WTC11 (cell line): ENCODE measurements at regions not wholly inside any gene's neighbourhood (a gene's known extent, or its start where the extent isn't known, plus 50 kb on each side); places are given as distances from the start of the nearest gene placed in this dataset.

Experiments
- ATAC-seq: fragments of 200-7000 bp; cut with Tn5 transposase; 2 replicates; pipeline ENCODE4 v1.10.0; 2021; ENCODE audit warnings: mild to moderate bottlenecking, moderate library complexity
- CTCF ChIA-PET: fragments of 300-600 bp; sonication (Branson Sonifier 250); formaldehyde crosslinking; loops from one replicate; lab custom pipeline; 2021; ENCODE audit warnings: antibody characterized with exemption; lab: Charles Lee
- POLR2A ChIA-PET: fragments of 350-600 bp; sonication (Branson Sonifier 250); formaldehyde crosslinking; loops from one replicate; lab custom pipeline; 2021; ENCODE audit warnings: antibody characterized with exemption; lab: Charles Lee
- DNase-seq: peaks from one replicate; pipeline ENCODE4 v3.0.0; 2021; ENCODE audit warnings: low spot score
- H3K27ac Mint-ChIP-seq: 2 replicates; pipeline ENCODE4 v1.8.0; 2021; ENCODE audit warnings: mixed read lengths
- H3K27me3 Mint-ChIP-seq: 2 replicates; pipeline ENCODE4 v1.8.0; 2021; ENCODE audit warnings: low read depth, mild to moderate bottlenecking, moderate library complexity, mixed read lengths
- H3K36me3 Mint-ChIP-seq: 2 replicates; pipeline ENCODE4 v1.8.0; 2021; ENCODE audit warnings: mixed read lengths
- H3K4me1 Mint-ChIP-seq: 2 replicates; pipeline ENCODE4 v1.8.0; 2022; ENCODE audit warnings: mixed read lengths
- H3K4me3 Mint-ChIP-seq: 2 replicates; pipeline ENCODE4 v1.8.0; 2021; ENCODE audit warnings: mild to moderate bottlenecking, moderate library complexity, mixed read lengths
- H3K9me3 Mint-ChIP-seq: 2 replicates; pipeline ENCODE4 v1.8.0; 2021; ENCODE audit warnings: mixed read lengths
- CREB1 ChIP-seq: sonication (generic); formaldehyde crosslinking; IDR thresholded peaks from 2 replicates; pipeline ENCODE4 v1.8.0; 2023; ENCODE audit warnings: mild to moderate bottlenecking, missing genetic modification reagents
- EMX1 ChIP-seq: fragments of 250-450 bp; sonication (Bioruptor Pico); IDR thresholded peaks from 2 replicates; pipeline ENCODE4 v1.8.0; 2021; ENCODE audit warnings: mild to moderate bottlenecking
- FOXJ3 ChIP-seq: sonication (generic); formaldehyde crosslinking; IDR thresholded peaks from 2 replicates; pipeline ENCODE4 v1.9.0; 2021; ENCODE audit warnings: missing genetic modification reagents, mild to moderate bottlenecking, borderline replicate concordance
- FOXK1 ChIP-seq: sonication (generic); formaldehyde crosslinking; IDR thresholded peaks from 2 replicates; pipeline ENCODE4 v1.8.0; 2022; ENCODE audit warnings: mild to moderate bottlenecking, moderate library complexity, missing genetic modification reagents
- GABPB1 ChIP-seq: sonication (generic); formaldehyde crosslinking; IDR thresholded peaks from 2 replicates; pipeline ENCODE4 v1.8.1; 2023; ENCODE audit warnings: mild to moderate bottlenecking, missing genetic modification reagents
- JUN ChIP-seq: sonication (generic); formaldehyde crosslinking; IDR thresholded peaks from 2 replicates; pipeline ENCODE4 v1.8.0; 2023; ENCODE audit warnings: mild to moderate bottlenecking, missing genetic modification reagents
- MYBL2 ChIP-seq: sonication (generic); formaldehyde crosslinking; IDR thresholded peaks from 2 replicates; pipeline ENCODE4 v1.8.1; 2023; ENCODE audit warnings: mild to moderate bottlenecking, moderate library complexity, missing genetic modification reagents
- NFATC4 ChIP-seq: fragments of 250-450 bp; sonication (Bioruptor Pico); IDR thresholded peaks from 2 replicates; pipeline ENCODE4 v1.9.0; 2021; ENCODE audit warnings: mild to moderate bottlenecking
- NFE2L1 ChIP-seq: sonication (generic); formaldehyde crosslinking; IDR thresholded peaks from 2 replicates; pipeline ENCODE4 v1.8.1; 2023; ENCODE audit warnings: missing genetic modification reagents
- OVOL2 ChIP-seq: fragments of 250-450 bp; sonication (Bioruptor Pico); IDR thresholded peaks from 2 replicates; pipeline ENCODE4 v1.9.0; 2021; ENCODE audit warnings: mild to moderate bottlenecking, borderline replicate concordance
- RELA ChIP-seq: sonication (generic); formaldehyde crosslinking; IDR thresholded peaks from 2 replicates; pipeline ENCODE4 v1.8.1; 2022; ENCODE audit warnings: missing genetic modification reagents, mild to moderate bottlenecking, borderline replicate concordance
- SMAD4 ChIP-seq: sonication (generic); formaldehyde crosslinking; IDR thresholded peaks from 2 replicates; pipeline ENCODE4 v1.8.0; 2022; ENCODE audit warnings: mild to moderate bottlenecking, missing genetic modification reagents
- TF ChIP-seq, protein P1 (sequence below): fragments of 250-450 bp; sonication (Bioruptor Pico); IDR thresholded peaks from 2 replicates; pipeline ENCODE4 v1.9.0; 2021; ENCODE audit warnings: mild to moderate bottlenecking, borderline replicate concordance
- TF ChIP-seq, protein P2 (sequence below): sonication (generic); formaldehyde crosslinking; conservative IDR thresholded peaks from 2 replicates; pipeline ENCODE4 v1.8.1; 2022; ENCODE audit warnings: mild to moderate bottlenecking, missing genetic modification reagents
- TF ChIP-seq, protein P3 (sequence below): sonication (generic); formaldehyde crosslinking; IDR thresholded peaks from 2 replicates; pipeline ENCODE4 v1.8.1; 2023; ENCODE audit warnings: mild to moderate bottlenecking, missing genetic modification reagents, moderate library complexity
- TF ChIP-seq, protein P4 (sequence below): fragments of 250-450 bp; sonication (Bioruptor Pico); conservative IDR thresholded peaks from 2 replicates; pipeline ENCODE4 v1.9.0; 2021; ENCODE audit warnings: mild to moderate bottlenecking
- TF ChIP-seq, protein P5 (sequence below): sonication (generic); formaldehyde crosslinking; IDR thresholded peaks from 2 replicates; pipeline ENCODE4 v1.8.1; 2023; ENCODE audit warnings: mild to moderate bottlenecking, missing genetic modification reagents

DNA sequence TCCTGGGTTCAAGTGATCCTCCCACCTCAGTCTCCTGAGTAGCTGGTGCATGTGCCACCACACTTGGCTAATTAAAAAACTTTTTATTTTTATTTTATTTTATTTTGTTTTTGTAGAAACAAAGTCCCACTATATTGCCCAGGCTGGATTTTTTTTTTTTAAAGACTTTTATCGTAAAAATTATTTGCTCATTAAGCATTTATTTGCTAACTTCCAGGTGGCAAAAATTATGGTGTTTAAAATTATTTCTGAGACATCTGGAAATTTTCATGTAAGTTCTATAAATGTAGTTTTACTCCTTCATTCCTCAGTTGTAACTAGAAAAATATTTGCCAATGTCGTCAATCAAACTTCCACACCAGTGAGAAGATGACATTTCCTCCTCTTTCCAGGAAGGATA is 233.3 kb upstream of the DACH1 start (continued):
- TF ChIP-seq, protein P1, sequence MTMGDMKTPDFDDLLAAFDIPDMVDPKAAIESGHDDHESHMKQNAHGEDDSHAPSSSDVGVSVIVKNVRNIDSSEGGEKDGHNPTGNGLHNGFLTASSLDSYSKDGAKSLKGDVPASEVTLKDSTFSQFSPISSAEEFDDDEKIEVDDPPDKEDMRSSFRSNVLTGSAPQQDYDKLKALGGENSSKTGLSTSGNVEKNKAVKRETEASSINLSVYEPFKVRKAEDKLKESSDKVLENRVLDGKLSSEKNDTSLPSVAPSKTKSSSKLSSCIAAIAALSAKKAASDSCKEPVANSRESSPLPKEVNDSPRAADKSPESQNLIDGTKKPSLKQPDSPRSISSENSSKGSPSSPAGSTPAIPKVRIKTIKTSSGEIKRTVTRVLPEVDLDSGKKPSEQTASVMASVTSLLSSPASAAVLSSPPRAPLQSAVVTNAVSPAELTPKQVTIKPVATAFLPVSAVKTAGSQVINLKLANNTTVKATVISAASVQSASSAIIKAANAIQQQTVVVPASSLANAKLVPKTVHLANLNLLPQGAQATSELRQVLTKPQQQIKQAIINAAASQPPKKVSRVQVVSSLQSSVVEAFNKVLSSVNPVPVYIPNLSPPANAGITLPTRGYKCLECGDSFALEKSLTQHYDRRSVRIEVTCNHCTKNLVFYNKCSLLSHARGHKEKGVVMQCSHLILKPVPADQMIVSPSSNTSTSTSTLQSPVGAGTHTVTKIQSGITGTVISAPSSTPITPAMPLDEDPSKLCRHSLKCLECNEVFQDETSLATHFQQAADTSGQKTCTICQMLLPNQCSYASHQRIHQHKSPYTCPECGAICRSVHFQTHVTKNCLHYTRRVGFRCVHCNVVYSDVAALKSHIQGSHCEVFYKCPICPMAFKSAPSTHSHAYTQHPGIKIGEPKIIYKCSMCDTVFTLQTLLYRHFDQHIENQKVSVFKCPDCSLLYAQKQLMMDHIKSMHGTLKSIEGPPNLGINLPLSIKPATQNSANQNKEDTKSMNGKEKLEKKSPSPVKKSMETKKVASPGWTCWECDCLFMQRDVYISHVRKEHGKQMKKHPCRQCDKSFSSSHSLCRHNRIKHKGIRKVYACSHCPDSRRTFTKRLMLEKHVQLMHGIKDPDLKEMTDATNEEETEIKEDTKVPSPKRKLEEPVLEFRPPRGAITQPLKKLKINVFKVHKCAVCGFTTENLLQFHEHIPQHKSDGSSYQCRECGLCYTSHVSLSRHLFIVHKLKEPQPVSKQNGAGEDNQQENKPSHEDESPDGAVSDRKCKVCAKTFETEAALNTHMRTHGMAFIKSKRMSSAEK (CRISPR knock-in tag) = no peak
- no peak for TF ChIP-seq NFE2L1 (CRISPR knock-in tag)
- TF ChIP-seq FOXJ3 (CRISPR knock-in tag) = no peak
- no peak for TF ChIP-seq JUN (CRISPR knock-in tag)

DNA sequence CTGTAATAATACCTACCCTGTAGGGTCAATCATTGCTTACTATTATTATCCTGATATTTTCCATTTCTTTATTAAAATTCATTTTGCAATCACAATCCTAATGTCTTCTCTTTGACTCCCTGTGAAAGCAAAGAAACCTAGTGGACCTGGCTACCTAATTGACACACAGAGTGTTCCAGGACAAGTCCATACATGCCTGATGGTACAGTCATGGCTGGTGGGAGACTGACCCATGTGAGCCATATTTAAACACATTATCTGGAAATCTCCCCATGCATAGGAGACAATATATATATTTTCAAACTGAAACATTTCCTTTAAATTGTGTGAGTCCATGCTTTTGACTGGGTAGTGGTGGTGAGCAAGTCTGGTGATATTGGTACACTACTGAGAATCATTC is 230.6 kb upstream of the DACH1 start:
- no peak for ATAC-seq
- CTCF ChIA-PET = no interaction called here
- POLR2A ChIA-PET = no interaction called here

More for the DNA sequence above, 230.6 kb upstream of the DACH1 start:
- Mint-ChIP-seq H3K9me3 (peaks cover 4% of the 10 kb centered on the region; the same call in 1 of the 2 replicates), H3K27ac (peak overlapping the region; percentile 22; the same call in 1 of the 2 replicates), H3K36me3 (no peaks in the 10 kb centered on the region)
- no peak for DNase-seq
- TF ChIP-seq, protein P1 (CRISPR knock-in tag) = no peak
- TF ChIP-seq, protein P2, sequence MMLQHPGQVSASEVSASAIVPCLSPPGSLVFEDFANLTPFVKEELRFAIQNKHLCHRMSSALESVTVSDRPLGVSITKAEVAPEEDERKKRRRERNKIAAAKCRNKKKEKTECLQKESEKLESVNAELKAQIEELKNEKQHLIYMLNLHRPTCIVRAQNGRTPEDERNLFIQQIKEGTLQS (CRISPR knock-in tag) = no peak
- TF ChIP-seq FOXK1 (CRISPR knock-in tag) = no peak
- TF ChIP-seq, protein P3, sequence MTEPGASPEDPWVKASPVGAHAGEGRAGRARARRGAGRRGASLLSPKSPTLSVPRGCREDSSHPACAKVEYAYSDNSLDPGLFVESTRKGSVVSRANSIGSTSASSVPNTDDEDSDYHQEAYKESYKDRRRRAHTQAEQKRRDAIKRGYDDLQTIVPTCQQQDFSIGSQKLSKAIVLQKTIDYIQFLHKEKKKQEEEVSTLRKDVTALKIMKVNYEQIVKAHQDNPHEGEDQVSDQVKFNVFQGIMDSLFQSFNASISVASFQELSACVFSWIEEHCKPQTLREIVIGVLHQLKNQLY (CRISPR knock-in tag) = no peak
- TF ChIP-seq, protein P4, sequence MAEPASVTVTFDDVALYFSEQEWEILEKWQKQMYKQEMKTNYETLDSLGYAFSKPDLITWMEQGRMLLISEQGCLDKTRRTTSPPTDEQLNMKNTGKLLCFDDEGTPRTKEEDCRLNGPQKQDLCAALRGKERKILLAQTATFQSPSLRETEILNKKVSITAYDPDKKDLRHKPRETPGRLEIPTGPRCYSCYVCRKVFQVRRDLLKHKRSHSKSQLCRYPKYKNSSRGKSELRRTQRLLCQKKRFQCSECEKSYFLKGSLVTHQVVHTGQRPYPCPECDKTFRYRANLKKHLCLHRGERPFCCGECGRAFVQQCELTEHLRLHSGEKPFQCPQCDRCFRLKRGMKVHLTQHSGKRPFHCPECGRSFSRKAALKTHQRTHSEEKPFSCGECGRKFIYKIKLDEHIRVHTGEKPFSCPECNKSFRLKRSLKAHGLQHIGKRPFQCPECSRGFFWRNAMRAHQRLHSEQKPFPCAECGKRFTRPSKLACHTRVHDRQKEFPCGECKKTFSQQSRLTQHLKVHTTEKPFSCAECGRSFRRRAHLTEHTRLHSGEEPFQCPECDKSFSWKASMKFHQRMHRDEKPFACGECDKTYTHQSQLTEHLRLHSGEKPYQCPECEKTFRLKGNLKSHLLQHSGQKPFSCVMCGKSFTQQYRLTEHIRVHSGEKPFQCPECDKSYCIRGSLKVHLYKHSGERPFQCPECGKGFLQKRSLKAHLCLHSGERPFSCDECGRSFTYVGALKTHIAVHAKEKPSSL (CRISPR knock-in tag) = no peak
- TF ChIP-seq MYBL2 (CRISPR knock-in tag) = no peak
- no peak for TF ChIP-seq EMX1 (CRISPR knock-in tag)
- no peak for TF ChIP-seq RELA (CRISPR knock-in tag)
- no peak for TF ChIP-seq NFATC4 (CRISPR knock-in tag)
- TF ChIP-seq, protein P5, sequence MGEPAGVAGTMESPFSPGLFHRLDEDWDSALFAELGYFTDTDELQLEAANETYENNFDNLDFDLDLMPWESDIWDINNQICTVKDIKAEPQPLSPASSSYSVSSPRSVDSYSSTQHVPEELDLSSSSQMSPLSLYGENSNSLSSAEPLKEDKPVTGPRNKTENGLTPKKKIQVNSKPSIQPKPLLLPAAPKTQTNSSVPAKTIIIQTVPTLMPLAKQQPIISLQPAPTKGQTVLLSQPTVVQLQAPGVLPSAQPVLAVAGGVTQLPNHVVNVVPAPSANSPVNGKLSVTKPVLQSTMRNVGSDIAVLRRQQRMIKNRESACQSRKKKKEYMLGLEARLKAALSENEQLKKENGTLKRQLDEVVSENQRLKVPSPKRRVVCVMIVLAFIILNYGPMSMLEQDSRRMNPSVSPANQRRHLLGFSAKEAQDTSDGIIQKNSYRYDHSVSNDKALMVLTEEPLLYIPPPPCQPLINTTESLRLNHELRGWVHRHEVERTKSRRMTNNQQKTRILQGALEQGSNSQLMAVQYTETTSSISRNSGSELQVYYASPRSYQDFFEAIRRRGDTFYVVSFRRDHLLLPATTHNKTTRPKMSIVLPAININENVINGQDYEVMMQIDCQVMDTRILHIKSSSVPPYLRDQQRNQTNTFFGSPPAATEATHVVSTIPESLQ = no peak
- TF ChIP-seq CREB1 (CRISPR knock-in tag) = no peak
- TF ChIP-seq GABPB1 = no peak
- TF ChIP-seq SMAD4 (CRISPR knock-in tag) = no peak
- TF ChIP-seq OVOL2 (CRISPR knock-in tag) = no peak
- TF ChIP-seq, all 79 proteins: peak for 0
- no peaks in the 10 kb centered on the region for H3K27me3 Mint-ChIP-seq
- peaks cover 12% of the 10 kb centered on the region for H3K4me1 Mint-ChIP-seq
- H3K4me3 Mint-ChIP-seq = no peak overlapping the region
